SHP77 treated with DMSO at 0.1 percent for 48 hours (cell line): ENCODE measurements at regions not wholly inside any gene's neighbourhood (a gene's known extent, or its start where the extent isn't known, plus 50 kb on each side); places are given as distances from the start of the nearest gene placed in this dataset.
"Not testable (repeated sequence)": the region's sequence is repeated elsewhere in the genome, so short reads cannot be mapped to it uniquely, and the experiment has no call there.

ENCODE experiments used
- DNase-seq: peaks from one replicate; lab custom pipeline; 2025; lab: John Stamatoyannopoulos, UW

GRCh38 chr21:28126521-28127174, 866.0 kb downstream of the LTN1 start:
- DNase-seq = no peak

GRCh38 chr21:28124541-28124940, 868.1 kb downstream of the LTN1 start:
- no peak for DNase-seq

GRCh38 chr21:28118570-28118969, 874.1 kb downstream of the LTN1 start:
- no peak for DNase-seq

GRCh38 chr21:28114986-28115385, 877.7 kb downstream of the LTN1 start:
- not testable (repeated sequence) for DNase-seq

GRCh38 chr21:28113718-28114117, 879.0 kb downstream of the LTN1 start:
- DNase-seq = no peak

- no peak for DNase-seq
These were observed 880.2 kb downstream of the LTN1 start for GRCh38 chr21:28112511-28112910.

GRCh38 chr21:28111151-28111619, 881.5 kb downstream of the LTN1 start:
- no peak for DNase-seq

- DNase-seq = no peak
These were observed 882.0 kb downstream of the LTN1 start for GRCh38 chr21:28110716-28111115.

GRCh38 chr21:28110074-28110473, 882.6 kb downstream of the LTN1 start:
- DNase-seq = no peak

GRCh38 chr21:28106370-28106890, 886.2 kb downstream of the LTN1 start:
- DNase-seq = no peak

- DNase-seq = no peak
These were observed 888.3 kb downstream of the LTN1 start for GRCh38 chr21:28104346-28104745.

GRCh38 chr21:28100366-28100765, 892.3 kb downstream of the LTN1 start:
- no peak for DNase-seq

- DNase-seq = no peak
These were observed 893.5 kb downstream of the LTN1 start for GRCh38 chr21:28099001-28099705.

- no peak for DNase-seq
These were observed 901.2 kb downstream of the LTN1 start for GRCh38 chr21:28091466-28091865.

GRCh38 chr21:28090546-28090945, 902.1 kb downstream of the LTN1 start:
- DNase-seq = no peak

- DNase-seq = no peak
These were observed 902.9 kb downstream of the LTN1 start for GRCh38 chr21:28089599-28090441.

GRCh38 chr21:28086861-28087581, 905.7 kb downstream of the LTN1 start:
- no peak for DNase-seq

GRCh38 chr21:28084951-28085350, 907.7 kb downstream of the LTN1 start:
- no peak for DNase-seq

GRCh38 chr21:28083350-28083749, 909.3 kb downstream of the LTN1 start:
- no peak for DNase-seq

- DNase-seq = no peak
These were observed 914.6 kb downstream of the LTN1 start for GRCh38 chr21:28078126-28078525.

GRCh38 chr21:28074676-28075075, 918.0 kb downstream of the LTN1 start:
- DNase-seq = no peak

GRCh38 chr21:28072601-28073000, 920.1 kb downstream of the LTN1 start:
- DNase-seq = no peak
